GM19372 (cell line): ENCODE measurements at regions not wholly inside any gene's neighbourhood (a gene's known extent, or its start where the extent isn't known, plus 50 kb on each side); places are given as distances from the start of the nearest gene placed in this dataset.

Source experiments
- ATAC-seq: cut with Tn5 transposase; IDR thresholded peaks from one replicate; pipeline ENCODE4 v1.9.1; 2021; ENCODE audit warnings: mild to moderate bottlenecking, low read depth, moderate library complexity; ENCODE audit not compliant: unreplicated experiment

DNA sequence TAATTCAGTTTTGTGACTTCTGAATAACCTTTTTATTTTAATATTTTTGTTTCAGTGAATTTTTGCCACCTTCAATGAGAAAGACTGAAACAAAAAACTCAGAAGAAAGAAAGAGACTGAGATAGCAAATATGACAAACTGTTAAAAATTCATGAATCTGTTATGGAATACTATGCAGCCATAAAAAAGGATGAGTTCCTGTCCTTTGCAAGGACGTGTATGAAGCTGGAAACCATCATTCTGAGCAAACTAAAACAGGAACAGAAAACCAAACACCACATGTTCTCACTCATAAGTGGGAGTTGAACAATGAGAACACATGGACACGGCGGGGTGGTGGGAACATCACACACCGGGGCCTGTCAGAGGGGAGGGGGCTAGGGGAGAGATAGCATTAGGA, 193.4 kb upstream of the FGGY start:
- ATAC-seq = no peak

DNA sequence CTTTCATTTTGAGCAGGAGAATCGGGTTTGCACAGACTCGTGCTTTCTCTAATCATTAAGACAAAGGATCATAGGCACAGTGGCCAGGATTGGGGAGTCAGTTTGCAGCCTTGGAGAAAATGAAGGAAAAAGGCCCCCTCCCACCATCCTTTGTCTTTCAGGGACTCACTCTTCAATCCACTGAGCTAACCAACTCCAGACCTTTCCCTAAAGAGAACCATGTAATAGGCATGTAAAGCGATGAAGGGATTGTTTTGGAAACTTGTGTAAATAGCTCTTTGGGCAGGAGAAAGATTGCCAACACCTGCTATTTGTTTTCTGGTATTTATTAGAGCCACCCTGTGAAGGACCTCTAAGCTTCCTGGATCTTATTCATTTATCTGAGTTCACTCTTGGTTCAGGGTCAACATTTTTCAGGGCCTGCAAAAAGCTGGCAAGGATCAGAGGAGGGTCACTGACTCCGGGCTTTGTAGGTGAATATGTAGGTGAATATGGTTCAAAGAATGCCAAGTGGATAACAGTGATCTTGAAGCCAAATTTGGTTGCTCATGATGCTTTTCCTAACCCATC, 192.6 kb upstream of the FGGY start:
- ATAC-seq = no peak

- no peak for ATAC-seq
Observed at GRCh38 chr1:59105548-59106507, 191.1 kb upstream of the FGGY start.

GRCh38 chr1:59107516-59107915, 189.4 kb upstream of the FGGY start:
- no peak for ATAC-seq

DNA sequence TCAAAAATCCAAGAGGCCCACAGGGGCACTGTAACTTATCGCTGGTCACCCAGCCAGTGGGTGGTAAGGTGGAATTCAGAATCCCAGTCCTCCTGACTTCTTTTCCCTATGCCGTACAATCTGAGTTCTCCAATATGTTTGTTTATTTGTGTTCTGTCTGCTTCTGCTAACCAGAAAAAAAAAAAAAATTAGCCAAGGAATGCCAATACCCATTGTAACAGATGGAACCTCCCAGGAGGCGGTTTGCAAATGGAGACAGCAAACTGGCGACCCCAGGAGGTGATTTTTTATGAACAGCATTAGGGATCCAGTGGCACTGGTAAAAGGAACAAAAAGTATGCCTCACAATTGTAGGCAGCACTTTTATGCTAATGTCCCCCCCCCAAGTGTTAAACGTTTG, 189.0 kb upstream of the FGGY start:
- no peak for ATAC-seq

DNA sequence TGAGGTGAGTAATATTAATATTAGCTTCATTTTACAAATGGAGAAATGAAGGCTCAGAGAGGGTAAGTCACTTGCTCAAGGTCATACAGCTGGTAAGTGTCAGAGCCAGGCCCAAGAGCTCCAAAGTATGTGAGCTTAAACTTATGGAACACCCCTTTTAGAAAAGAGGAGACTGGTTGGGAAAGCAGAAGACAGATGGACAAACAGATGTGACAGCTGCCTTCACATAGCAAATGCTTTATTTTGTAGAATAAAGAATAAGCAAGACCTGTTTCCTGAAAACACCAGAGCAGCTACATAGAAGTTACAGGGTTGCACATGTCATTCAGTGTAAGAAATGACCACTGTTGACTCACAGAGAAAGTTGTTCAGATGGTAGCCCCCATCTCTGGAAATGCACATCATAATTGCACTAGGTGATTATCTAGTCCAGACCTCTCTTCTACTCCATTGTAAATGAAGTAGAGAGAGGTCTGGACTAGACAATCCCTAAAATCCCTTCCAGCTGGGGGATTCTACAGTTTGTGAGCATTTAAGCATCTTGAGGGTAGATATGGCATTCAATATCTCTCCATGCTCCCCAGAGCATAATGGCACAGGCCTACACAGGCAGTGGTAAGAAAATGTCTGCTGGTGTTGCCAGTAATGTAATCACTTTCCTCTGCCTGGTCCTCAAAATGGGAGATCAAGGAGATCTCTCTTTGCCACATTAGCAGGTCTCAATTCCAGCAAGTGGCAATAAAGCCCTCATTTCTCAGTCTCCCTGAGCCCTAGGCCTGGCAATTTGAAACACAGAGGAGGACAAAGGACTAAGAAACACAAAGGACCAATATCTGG, 188.2 kb upstream of the FGGY start:
- no peak for ATAC-seq

DNA sequence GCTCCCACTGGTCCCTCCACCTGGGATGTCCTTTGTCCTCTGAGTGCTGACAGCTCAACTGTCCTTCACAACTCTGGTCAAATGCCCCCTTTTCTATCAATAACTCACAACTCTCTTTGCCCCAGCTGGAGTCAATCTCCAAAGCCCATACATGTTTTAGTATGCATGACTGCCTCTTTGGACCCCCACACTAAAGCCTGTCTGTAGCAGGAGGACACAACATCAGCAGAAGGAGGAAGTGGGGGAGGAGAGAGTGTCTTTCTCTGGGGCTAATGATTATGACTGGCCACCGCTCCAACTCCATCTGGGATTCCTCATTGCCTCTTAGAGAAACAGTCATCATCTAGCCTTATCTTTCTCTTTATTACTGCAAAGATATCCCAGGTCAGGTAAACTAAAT, 186.6 kb upstream of the FGGY start:
- no peak for ATAC-seq

DNA sequence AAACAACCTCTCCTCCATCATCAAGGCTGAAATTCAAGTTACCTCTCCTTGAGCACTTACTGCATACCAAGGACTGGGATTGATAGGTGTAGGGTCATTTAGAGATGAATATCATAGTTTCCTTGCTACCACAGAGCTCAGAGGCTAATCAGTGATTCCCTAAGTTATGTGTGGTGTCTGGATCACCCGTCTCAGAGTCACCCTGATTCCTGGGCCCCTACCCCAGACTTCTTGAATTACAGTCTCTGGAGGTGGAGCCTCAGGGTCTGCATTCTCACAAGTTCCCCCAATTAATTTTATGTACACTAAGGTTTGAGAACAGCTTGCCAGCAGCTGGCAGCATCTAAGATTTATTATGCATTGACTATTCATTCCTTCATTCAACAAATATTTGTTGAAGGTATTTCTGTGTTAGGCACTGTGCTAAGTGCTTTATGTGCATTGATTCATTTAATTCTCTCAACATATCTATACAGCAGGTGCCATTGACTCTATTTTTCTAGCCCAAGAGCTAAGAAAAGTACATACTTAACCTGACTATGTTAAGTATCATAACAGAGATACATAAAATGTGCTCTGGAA, 182.9 kb upstream of the FGGY start:
- ATAC-seq = no peak

DNA sequence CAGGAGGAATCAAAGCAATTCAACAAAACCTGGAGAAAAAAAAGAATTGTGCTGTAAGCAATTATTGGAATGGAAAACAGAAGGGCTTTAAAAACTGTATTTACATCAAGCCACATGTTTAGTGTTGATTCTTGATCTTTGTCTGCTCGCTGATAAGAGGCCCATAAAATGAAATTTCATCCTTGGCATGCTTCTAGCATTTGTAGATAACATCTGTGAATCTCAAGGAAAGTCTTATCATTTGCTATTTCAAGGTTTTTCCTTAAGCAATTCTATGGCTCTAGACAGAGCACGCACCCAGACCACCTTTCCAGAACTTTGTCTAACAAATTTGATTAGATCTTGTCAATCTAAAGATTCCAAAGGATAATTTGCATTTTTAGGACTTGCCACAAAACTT, 181.0 kb upstream of the FGGY start:
- no peak for ATAC-seq

DNA sequence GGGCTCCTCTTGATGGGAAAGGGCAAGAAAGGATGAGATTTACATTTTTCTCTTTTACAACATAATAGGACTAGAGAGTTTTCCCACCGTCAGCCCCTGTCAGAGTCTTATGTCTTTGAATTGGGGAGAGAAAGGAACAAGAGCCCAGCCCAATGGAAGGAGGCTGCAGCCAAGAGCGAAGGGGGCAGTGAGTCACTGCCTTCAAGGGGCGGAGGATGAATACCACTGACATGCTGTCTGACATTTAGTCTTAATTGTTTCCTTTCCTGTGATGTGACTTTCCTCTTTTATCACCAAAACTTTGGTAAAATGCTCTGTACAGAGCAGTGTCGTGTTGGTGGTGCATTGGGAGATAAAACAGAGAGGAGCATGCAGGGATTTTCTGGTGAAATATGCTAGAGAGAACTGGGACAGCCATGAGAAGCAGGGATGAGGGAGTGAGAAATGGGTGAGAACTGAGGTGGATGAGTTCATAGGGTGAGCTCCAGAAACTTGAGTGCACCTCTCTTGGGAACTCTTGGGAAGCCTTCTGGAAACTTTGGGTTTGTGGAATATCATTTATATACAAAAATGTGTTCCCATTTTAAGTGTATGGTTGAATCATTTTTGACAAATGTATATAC, 179.9 kb upstream of the FGGY start:
- ATAC-seq = no peak

GRCh38 chr1:59122527-59122926, 174.4 kb upstream of the FGGY start:
- no peak for ATAC-seq

GRCh38 chr1:59123081-59123681, 173.7 kb upstream of the FGGY start:
- ATAC-seq = no peak

- no peak for ATAC-seq
Observed at GRCh38 chr1:59124166-59124565, 172.7 kb upstream of the FGGY start.

DNA sequence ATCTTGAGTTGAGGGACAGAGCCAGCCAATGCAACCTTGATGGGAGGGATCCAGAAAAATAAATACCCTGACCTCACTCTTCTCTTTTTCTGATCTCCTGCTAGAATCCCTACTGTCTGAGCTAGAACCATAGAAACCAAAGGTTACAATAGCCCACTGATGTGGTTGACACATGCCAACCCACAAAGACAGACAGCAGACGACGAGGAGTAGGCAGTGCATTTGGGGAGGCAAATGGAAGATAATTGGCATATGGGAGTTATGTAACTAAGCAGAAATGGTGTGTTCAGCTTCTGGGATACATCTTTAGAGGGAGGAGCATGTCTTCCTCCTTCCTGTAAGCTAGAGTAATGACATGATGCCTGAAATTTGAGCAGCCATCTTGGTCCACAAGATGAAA, 171.7 kb upstream of the FGGY start:
- no peak for ATAC-seq

- ATAC-seq = no peak
Observed at GRCh38 chr1:59125676-59126320, 171.1 kb upstream of the FGGY start.

DNA sequence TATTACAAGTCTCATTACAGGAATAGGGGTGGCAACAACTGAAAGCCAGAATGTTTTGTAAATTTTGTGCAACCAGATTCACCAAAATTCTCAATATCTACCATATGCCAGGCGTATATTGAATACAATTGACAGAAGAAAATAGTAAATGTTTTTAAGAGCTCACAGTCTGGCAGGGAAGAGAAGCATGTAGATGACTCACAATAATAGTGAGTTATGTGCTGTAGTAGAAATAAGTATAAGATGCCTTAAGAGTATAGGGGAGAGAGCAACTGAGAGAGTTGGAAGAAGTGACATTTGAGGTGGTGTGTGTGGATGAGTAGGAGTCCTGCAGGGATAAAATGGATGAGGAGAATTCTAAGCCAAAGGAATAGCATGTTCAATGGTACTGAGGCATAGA, 170.5 kb upstream of the FGGY start:
- no peak for ATAC-seq

- ATAC-seq = no peak
Observed at GRCh38 chr1:59128239-59128736, 168.6 kb upstream of the FGGY start.

GRCh38 chr1:59128784-59129227, 168.1 kb upstream of the FGGY start:
- ATAC-seq = no peak

DNA sequence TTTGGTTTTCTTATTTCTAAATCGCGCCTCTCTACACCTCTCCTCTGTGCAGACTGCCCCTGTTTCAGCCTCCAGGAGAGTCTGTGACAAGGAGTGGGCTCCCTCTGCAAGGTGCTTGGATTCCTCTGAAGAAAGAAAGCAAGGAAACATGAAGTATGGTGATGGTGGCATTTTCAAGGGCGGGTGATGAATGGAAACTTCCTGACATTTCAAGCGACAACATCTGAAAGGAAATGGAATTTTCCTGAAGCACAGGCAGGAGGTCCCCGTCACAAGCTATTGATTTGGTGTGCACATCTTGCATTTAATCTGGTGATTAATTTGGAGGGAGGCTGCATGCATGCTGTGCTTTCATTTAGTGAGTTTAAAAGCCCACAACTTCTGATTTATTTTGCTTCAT, 164.6 kb upstream of the FGGY start:
- no peak for ATAC-seq
